H9 (cell line): ENCODE measurements at regions not wholly inside any gene's neighbourhood (a gene's known extent, or its start where the extent isn't known, plus 50 kb on each side); places are given as distances from the start of the nearest gene placed in this dataset.

Source experiments
- DNase-seq: peaks from one replicate; pipeline ENCODE4 v3.0.0-alpha.2; 2017
- H2AFZ ChIP-seq: one replicate; pipeline ENCODE4 v1.6.1; 2013; ENCODE audit warnings: mild to moderate bottlenecking, low read length, control low read depth, moderate library complexity
- H2AK5ac ChIP-seq: 2 replicates; pipeline ENCODE4 v1.6.1; 2013; ENCODE audit warnings: low read length, control low read depth, mixed read lengths; ENCODE audit not compliant: insufficient read length
- H2BK120ac ChIP-seq: one replicate; pipeline ENCODE4 v1.6.1; 2013; ENCODE audit warnings: low read depth, mild to moderate bottlenecking, low read length, control low read depth, inconsistent platforms; ENCODE audit not compliant: poor library complexity, severe bottlenecking
- H2BK12ac ChIP-seq: 2 replicates; pipeline ENCODE4 v1.6.1; 2013; ENCODE audit warnings: low read length, control low read depth, mixed read lengths, low read depth; ENCODE audit not compliant: insufficient read length
- H2BK15ac ChIP-seq: 2 replicates; pipeline ENCODE4 v1.6.1; 2013; ENCODE audit warnings: low read depth, low read length, control low read depth
- H2BK20ac ChIP-seq: one replicate; pipeline ENCODE4 v1.6.1; 2013; ENCODE audit warnings: low read depth, mild to moderate bottlenecking, low read length, control low read depth, inconsistent platforms; ENCODE audit not compliant: poor library complexity, severe bottlenecking
- H2BK5ac ChIP-seq: 2 replicates; pipeline ENCODE4 v1.6.1; 2013; ENCODE audit warnings: low read length, control low read depth, mixed read lengths; ENCODE audit not compliant: insufficient read length
- H3K14ac ChIP-seq: 2 replicates; pipeline ENCODE4 v1.6.1; 2013; ENCODE audit warnings: low read length, control low read depth; ENCODE audit not compliant: insufficient read depth
- H3K18ac ChIP-seq: 2 replicates; pipeline ENCODE4 v1.6.1; 2013; ENCODE audit warnings: low read depth, mild to moderate bottlenecking, mixed read lengths, low read length, control low read depth; ENCODE audit not compliant: insufficient read length
- H3K23ac ChIP-seq: 2 replicates; pipeline ENCODE4 v1.6.1; 2013; ENCODE audit warnings: low read length, control low read depth, mixed read lengths, low read depth; ENCODE audit not compliant: insufficient read length
- H3K23me2 ChIP-seq: 2 replicates; pipeline ENCODE4 v1.6.1; 2013; ENCODE audit warnings: low read depth, mild to moderate bottlenecking, mixed read lengths, low read length, control low read depth; ENCODE audit not compliant: insufficient read length, poor library complexity, severe bottlenecking
- H3K27ac ChIP-seq: 2 replicates; pipeline ENCODE4 v1.5.1; 2013; ENCODE audit warnings: low read length, control low read depth, mixed read lengths, low read depth; ENCODE audit not compliant: insufficient read length
- H3K27me3 ChIP-seq: 2 replicates; pipeline ENCODE4 v1.6.1; 2013; ENCODE audit warnings: low read length, control low read depth, inconsistent platforms; ENCODE audit not compliant: insufficient read depth
- H3K4ac ChIP-seq: 2 replicates; pipeline ENCODE4 v1.6.1; 2013; ENCODE audit warnings: low read depth, mild to moderate bottlenecking, control low read depth, inconsistent platforms, low read length, moderate library complexity
- H3K4me1 ChIP-seq: 2 replicates; pipeline ENCODE4 v1.6.1; 2013; ENCODE audit warnings: low read length, control low read depth, inconsistent platforms; ENCODE audit not compliant: insufficient read depth
- H3K4me2 ChIP-seq: 2 replicates; pipeline ENCODE4 v1.6.1; 2013; ENCODE audit warnings: low read length, control low read depth, mixed read lengths; ENCODE audit not compliant: insufficient read length, insufficient read depth
- H3K56ac ChIP-seq: 2 replicates; pipeline ENCODE4 v1.6.1; 2013; ENCODE audit warnings: low read depth, mild to moderate bottlenecking, mixed read lengths, low read length, control low read depth; ENCODE audit not compliant: insufficient read length
- H3K79me1 ChIP-seq: 2 replicates; pipeline ENCODE4 v1.6.1; 2013; ENCODE audit warnings: low read depth, mild to moderate bottlenecking, moderate library complexity, low read length, control low read depth, inconsistent platforms; ENCODE audit not compliant: insufficient read depth, poor library complexity, severe bottlenecking
- H3K79me2 ChIP-seq: 2 replicates; pipeline ENCODE4 v1.6.1; 2013; ENCODE audit warnings: low read length, control low read depth, inconsistent platforms; ENCODE audit not compliant: insufficient read depth
- H3K9ac ChIP-seq: 2 replicates; pipeline ENCODE4 v1.6.1; 2013; ENCODE audit warnings: low read length, control low read depth, mixed read lengths; ENCODE audit not compliant: insufficient read length; ENCODE audit errors: extremely low read depth
- H3K9me3 ChIP-seq: one replicate; pipeline ENCODE4 v1.6.1; 2013; ENCODE audit warnings: low read depth, low read length, inconsistent platforms; ENCODE audit not compliant: control insufficient read depth
- H3T11ph ChIP-seq: one replicate; pipeline ENCODE4 v1.6.1; 2013; ENCODE audit warnings: mild to moderate bottlenecking, low read length, control low read depth, inconsistent platforms
- H4K20me1 ChIP-seq: one replicate; pipeline ENCODE4 v1.6.1; 2013; ENCODE audit not compliant: control insufficient read depth, insufficient read length, insufficient read depth
- H4K5ac ChIP-seq: 2 replicates; pipeline ENCODE4 v1.6.1; 2013; ENCODE audit warnings: low read depth, mild to moderate bottlenecking, mixed read lengths, low read length, control low read depth; ENCODE audit not compliant: insufficient read length
- H4K8ac ChIP-seq: replicated peaks from 2 replicates; pipeline ENCODE4 v1.6.1; 2013; ENCODE audit warnings: low read length, control low read depth, mixed read lengths, low read depth; ENCODE audit not compliant: insufficient read length
- H4K91ac ChIP-seq: 2 replicates; pipeline ENCODE4 v1.6.1; 2013; ENCODE audit warnings: low read depth, mild to moderate bottlenecking, moderate library complexity, mixed read lengths, low read length, control low read depth; ENCODE audit not compliant: insufficient read length
- H3K27ac Mint-ChIP-seq, 3 experiments: 2 replicates in 2 of 3; 3 replicates in 1 of 3; pipeline ENCODE4 v1.8.0; 2020 to 2021; ENCODE audit warnings: mixed read lengths in 3 of 3, mild to moderate bottlenecking in 1 of 3, moderate library complexity in 1 of 3
- H3K27me3 Mint-ChIP-seq: 2 replicates; pipeline ENCODE4 v1.8.0; 2021; ENCODE audit warnings: low read depth, mild to moderate bottlenecking, moderate library complexity, mixed read lengths
- H3K36me3 Mint-ChIP-seq, 3 experiments: 2 replicates in 2 of 3; 3 replicates in 1 of 3; pipeline ENCODE4 v1.8.0; 2020 to 2021; ENCODE audit warnings: low read depth in 3 of 3, mixed read lengths in 3 of 3; ENCODE audit not compliant: insufficient read depth in 1 of 3
- H3K4me1 Mint-ChIP-seq, 2 experiments: 2 replicates each; pipeline ENCODE4 v1.8.0; 2020; ENCODE audit warnings: mixed read lengths in 2 of 2
- H3K4me3 Mint-ChIP-seq, 2 experiments: 2 replicates in 1 of 2; 3 replicates in 1 of 2; pipeline ENCODE4 v1.8.0; 2020 to 2021; ENCODE audit warnings: mild to moderate bottlenecking in 2 of 2, mixed read lengths in 2 of 2, moderate library complexity in 1 of 2
- H3K9me3 Mint-ChIP-seq, 2 experiments: 2 replicates in 1 of 2; 3 replicates in 1 of 2; pipeline ENCODE4 v1.8.0; 2020; ENCODE audit warnings: mild to moderate bottlenecking in 2 of 2, mixed read lengths in 2 of 2, moderate library complexity in 1 of 2
- WGBS: extraction: QIAGEN DNeasy Blood & Tissue Kit; methylation state at CpG from one replicate; pipeline ENCODE4 v1.1.7; 2013; ENCODE audit warnings: missing lambda C conversion rate, low lambda C conversion rate, mixed read lengths; ENCODE audit not compliant: insufficient read length; ENCODE audit errors: extremely low coverage; 5-methylcytosine and 5-hydroxymethylcytosine counted together
- TF ChIP-seq, protein P1 (sequence below): fragments of 200-600 bp; sonication (generic); conservative IDR thresholded peaks from 3 replicates; pipeline ENCODE4 v1.8.0; 2021; ENCODE audit warnings: antibody characterized with exemption, mild to moderate bottlenecking

DNA sequence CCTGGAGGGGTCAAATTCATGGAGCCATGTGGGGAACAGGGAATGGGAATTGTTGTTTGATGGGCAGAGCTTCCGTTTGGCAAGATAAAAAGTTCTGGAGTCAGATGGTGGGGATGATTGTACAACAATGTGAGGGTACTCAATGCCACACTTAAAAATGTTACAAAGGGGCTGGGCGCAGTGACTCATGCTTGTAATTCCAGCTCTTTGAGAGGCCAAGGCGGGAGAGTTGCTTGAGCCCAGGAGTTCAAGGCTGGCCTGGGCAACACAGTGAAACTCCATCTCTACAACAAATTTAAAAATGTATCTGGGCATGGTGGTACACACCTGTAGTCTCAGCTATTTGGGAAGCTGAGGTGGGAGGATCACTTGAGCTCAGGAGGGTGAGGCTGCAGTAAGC, 66.0 kb upstream of the DIO3 start:
- Mint-ChIP-seq H3K4me1 (peaks cover 17 to 28% of the 10 kb centered on the region in 2 experiments), H3K36me3 (peaks cover 0 to 15% (median 2%) of the 10 kb centered on the region in 3 experiments; a peak in 5 of 7 replicates), H3K27ac (no peak overlapping the region), H3K27me3 (peaks cover 2% of the 10 kb centered on the region), H3K9me3 (peaks cover 8 to 13% of the 10 kb centered on the region in 2 experiments), H3K4me3 (no peak overlapping the region)
- WGBS: no CpG with 5 or more reads among the region's 3 CpGs
- H2BK120ac ChIP-seq: no peak overlapping the region
- H3K79me1 ChIP-seq: no peaks in the 10 kb centered on the region
- no peaks in the 10 kb centered on the region for H4K20me1 ChIP-seq
- TF ChIP-seq, protein P1, sequence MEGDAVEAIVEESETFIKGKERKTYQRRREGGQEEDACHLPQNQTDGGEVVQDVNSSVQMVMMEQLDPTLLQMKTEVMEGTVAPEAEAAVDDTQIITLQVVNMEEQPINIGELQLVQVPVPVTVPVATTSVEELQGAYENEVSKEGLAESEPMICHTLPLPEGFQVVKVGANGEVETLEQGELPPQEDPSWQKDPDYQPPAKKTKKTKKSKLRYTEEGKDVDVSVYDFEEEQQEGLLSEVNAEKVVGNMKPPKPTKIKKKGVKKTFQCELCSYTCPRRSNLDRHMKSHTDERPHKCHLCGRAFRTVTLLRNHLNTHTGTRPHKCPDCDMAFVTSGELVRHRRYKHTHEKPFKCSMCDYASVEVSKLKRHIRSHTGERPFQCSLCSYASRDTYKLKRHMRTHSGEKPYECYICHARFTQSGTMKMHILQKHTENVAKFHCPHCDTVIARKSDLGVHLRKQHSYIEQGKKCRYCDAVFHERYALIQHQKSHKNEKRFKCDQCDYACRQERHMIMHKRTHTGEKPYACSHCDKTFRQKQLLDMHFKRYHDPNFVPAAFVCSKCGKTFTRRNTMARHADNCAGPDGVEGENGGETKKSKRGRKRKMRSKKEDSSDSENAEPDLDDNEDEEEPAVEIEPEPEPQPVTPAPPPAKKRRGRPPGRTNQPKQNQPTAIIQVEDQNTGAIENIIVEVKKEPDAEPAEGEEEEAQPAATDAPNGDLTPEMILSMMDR: no peak
- no peaks in the 10 kb centered on the region; the same call in 1 of the 2 replicates for H3K27me3 ChIP-seq
- no peak overlapping the region for H3T11ph ChIP-seq
- H3K9me3 ChIP-seq: no peaks in the 10 kb centered on the region
- H2BK12ac ChIP-seq: no peak overlapping the region
- H3K9ac ChIP-seq: no peak overlapping the region
- H2BK20ac ChIP-seq: no peak overlapping the region
- no peak overlapping the region for H3K4ac ChIP-seq
- no peak overlapping the region for H2BK5ac ChIP-seq
- no peak overlapping the region for H4K91ac ChIP-seq
- no peak overlapping the region for H2AFZ ChIP-seq
- H3K14ac ChIP-seq: no peak overlapping the region
- H3K4me1 ChIP-seq: no peaks in the 10 kb centered on the region
- H3K4me2 ChIP-seq: no peak overlapping the region
- H3K27ac ChIP-seq: no peak overlapping the region
- no peak overlapping the region for H3K56ac ChIP-seq
- H3K79me2 ChIP-seq: no peaks in the 10 kb centered on the region
- no peak overlapping the region for H4K8ac ChIP-seq
- H3K23me2 ChIP-seq: no peaks in the 10 kb centered on the region
- no peak overlapping the region for H4K5ac ChIP-seq
- H3K18ac ChIP-seq: no peak overlapping the region
- no peak overlapping the region for H2AK5ac ChIP-seq
- DNase-seq: peak; percentile 13
- H2BK15ac ChIP-seq: no peak overlapping the region
- no peak overlapping the region for H3K23ac ChIP-seq
